ENCODE measurements at regions not wholly inside any gene's neighbourhood (a gene's known extent, or its start where the extent isn't known, plus 50 kb on each side); places are given as distances from the start of the nearest gene placed in this dataset.
"Not testable (repeated sequence)": the region's sequence is repeated elsewhere in the genome, so short reads cannot be mapped to it uniquely, and the experiment has no call there.

DNA sequence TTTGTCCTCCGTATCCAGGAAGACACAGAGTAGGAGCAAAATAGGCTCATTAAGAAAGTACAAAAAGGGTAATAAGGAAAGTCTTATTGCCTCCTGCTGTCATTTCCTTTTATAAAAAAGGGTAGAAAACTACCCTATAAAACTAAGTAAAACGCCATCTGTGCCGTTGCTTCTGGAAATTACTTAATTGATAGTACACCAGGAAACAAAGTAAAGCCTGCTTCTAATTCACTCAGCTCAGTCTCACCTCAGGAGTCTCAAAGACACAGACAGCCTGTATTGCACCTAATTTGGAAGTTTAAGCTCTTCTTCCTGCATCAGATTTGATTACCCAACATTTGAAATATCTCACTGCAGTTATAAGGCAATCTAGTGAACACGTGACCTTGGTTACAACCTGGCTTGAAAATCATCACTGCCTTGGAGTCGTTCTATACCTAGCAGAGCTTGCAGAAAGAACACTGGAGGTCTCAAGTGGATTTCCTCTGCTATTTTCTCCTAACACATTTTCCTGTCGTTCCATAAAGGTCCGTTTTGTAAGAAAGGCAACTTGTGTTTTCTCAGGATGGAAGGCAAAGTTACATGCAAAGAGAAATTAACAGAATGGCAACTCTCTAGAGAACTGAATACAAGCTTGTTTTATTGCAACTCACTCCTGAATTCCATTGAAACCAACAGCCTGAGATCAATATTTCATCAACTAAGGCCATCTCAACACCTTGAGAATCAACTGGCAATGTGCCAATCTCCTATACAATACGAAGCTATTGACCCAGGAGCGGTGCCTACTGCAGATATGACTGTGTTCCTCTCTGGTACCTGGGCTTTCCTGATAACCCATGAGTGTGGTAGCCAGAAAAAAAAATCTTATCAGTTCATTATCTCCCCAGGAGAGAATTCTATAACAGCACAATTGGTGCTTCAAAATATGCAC, 203.3 kb upstream of the LMCD1 start:
- no peak for DNase-seq
- H3K4me1 ChIP-seq (ENCODE audit: control insufficient read depth, insufficient read depth, low read length, poor library complexity, severe bottlenecking), result no peaks in the 10 kb centered on the region
- H3K27me3 ChIP-seq (replicated peaks; ENCODE audit: control insufficient read depth, insufficient read depth, low read length, poor library complexity, severe bottlenecking), result no peaks in the 10 kb centered on the region
- H3K36me3 ChIP-seq (ENCODE audit: control insufficient read depth, insufficient read depth, low read length), result no peaks in the 10 kb centered on the region
- H3K27ac ChIP-seq (ENCODE audit: insufficient read depth, low read length, poor library complexity, severe bottlenecking), result no peak overlapping the region
- H3K4me3 ChIP-seq (ENCODE audit: insufficient read depth, low read depth, low read length, poor library complexity, severe bottlenecking), result no peak overlapping the region
- H3K9me3 ChIP-seq (ENCODE audit: control insufficient read depth, low read length), result no peaks in the 10 kb centered on the region

- no peak for DNase-seq
- Histone ChIP-seq H3K4me1 (ENCODE audit: control insufficient read depth, insufficient read depth, low read length, poor library complexity, severe bottlenecking) (no peaks in the 10 kb centered on the region), H3K36me3 (ENCODE audit: control insufficient read depth, insufficient read depth, low read length) (no peaks in the 10 kb centered on the region), H3K9me3 (ENCODE audit: control insufficient read depth, low read length) (no peaks in the 10 kb centered on the region), H3K4me3 (ENCODE audit: insufficient read depth, low read depth, low read length, poor library complexity, severe bottlenecking) (no peak overlapping the region), H3K27ac (ENCODE audit: insufficient read depth, low read length, poor library complexity, severe bottlenecking) (no peak overlapping the region), H3K27me3 (replicated peaks; ENCODE audit: control insufficient read depth, insufficient read depth, low read length, poor library complexity, severe bottlenecking) (no peaks in the 10 kb centered on the region)
These were observed 199.5 kb upstream of the LMCD1 start for GRCh38 chr3:8301977-8302735.

GRCh38 chr3:8303466-8303865, 198.2 kb upstream of the LMCD1 start:
- no peak for DNase-seq
- H3K36me3 ChIP-seq (ENCODE audit: control insufficient read depth, insufficient read depth, low read length), result no peaks in the 10 kb centered on the region
- H3K27ac ChIP-seq (ENCODE audit: insufficient read depth, low read length, poor library complexity, severe bottlenecking), result no peak overlapping the region
- H3K4me3 ChIP-seq (ENCODE audit: insufficient read depth, low read depth, low read length, poor library complexity, severe bottlenecking), result no peak overlapping the region
- no peaks in the 10 kb centered on the region for H3K4me1 ChIP-seq (ENCODE audit: control insufficient read depth, insufficient read depth, low read length, poor library complexity, severe bottlenecking)
- H3K9me3 ChIP-seq (ENCODE audit: control insufficient read depth, low read length), result no peaks in the 10 kb centered on the region
- no peaks in the 10 kb centered on the region for H3K27me3 ChIP-seq (replicated peaks; ENCODE audit: control insufficient read depth, insufficient read depth, low read length, poor library complexity, severe bottlenecking)

DNA sequence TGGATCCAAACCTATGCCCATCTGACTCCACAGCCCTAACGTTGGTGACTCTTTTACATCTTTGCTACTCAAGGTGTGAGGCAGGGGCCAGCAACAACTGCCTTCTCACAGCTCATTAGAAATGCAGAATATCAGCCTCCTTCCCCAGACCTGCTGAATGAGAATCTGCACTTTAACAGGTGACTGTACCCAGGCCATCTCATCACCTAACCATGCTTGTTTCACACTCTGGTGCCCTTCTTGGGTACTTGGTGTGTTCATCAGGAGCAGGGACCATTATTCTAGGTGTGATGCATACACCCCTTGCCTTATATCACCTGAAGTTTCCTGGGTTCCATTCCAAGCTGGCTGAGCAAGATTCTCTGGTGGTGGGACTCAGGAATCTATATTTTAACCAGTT, 196.3 kb upstream of the LMCD1 start:
- Histone ChIP-seq H3K27me3 (replicated peaks; ENCODE audit: control insufficient read depth, insufficient read depth, low read length, poor library complexity, severe bottlenecking) (no peaks in the 10 kb centered on the region), H3K9me3 (ENCODE audit: control insufficient read depth, low read length) (no peaks in the 10 kb centered on the region), H3K4me3 (ENCODE audit: insufficient read depth, low read depth, low read length, poor library complexity, severe bottlenecking) (no peak overlapping the region), H3K27ac (ENCODE audit: insufficient read depth, low read length, poor library complexity, severe bottlenecking) (no peak overlapping the region), H3K4me1 (ENCODE audit: control insufficient read depth, insufficient read depth, low read length, poor library complexity, severe bottlenecking) (no peaks in the 10 kb centered on the region), H3K36me3 (ENCODE audit: control insufficient read depth, insufficient read depth, low read length) (no peaks in the 10 kb centered on the region)
- DNase-seq, result no peak

DNA sequence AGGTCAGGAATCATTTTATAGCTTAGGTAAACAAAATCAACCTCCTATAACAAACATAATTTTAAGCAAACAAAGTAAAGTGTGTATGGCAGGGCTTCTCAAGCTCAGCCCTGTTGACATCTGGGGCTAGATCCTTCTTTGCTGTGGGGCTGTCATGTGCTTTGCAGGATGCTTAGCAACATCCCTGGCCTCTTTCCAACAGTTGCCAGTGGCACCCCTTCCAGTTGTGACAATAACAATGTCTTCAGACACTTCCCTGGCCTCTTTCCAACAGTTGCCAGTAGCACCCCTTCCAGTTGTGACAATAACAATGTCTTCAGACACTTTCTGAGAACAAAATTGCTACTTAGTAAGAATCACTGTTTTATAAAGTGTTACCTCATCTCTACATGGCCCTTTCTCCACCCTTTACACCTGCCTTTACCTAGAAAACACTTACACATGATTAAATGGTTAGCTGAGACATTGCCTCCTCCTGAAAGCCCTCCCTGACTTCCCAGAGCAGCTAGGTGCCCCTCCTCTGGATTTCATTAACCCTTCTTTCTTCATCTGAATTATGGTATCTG, 194.0 kb upstream of the LMCD1 start:
- H3K27ac ChIP-seq (ENCODE audit: insufficient read depth, low read length, poor library complexity, severe bottlenecking), result no peak overlapping the region
- H3K27me3 ChIP-seq (replicated peaks; ENCODE audit: control insufficient read depth, insufficient read depth, low read length, poor library complexity, severe bottlenecking), result no peaks in the 10 kb centered on the region
- H3K4me1 ChIP-seq (ENCODE audit: control insufficient read depth, insufficient read depth, low read length, poor library complexity, severe bottlenecking), result no peaks in the 10 kb centered on the region
- no peak for DNase-seq
- no peak overlapping the region for H3K4me3 ChIP-seq (ENCODE audit: insufficient read depth, low read depth, low read length, poor library complexity, severe bottlenecking)
- no peaks in the 10 kb centered on the region for H3K9me3 ChIP-seq (ENCODE audit: control insufficient read depth, low read length)
- no peaks in the 10 kb centered on the region for H3K36me3 ChIP-seq (ENCODE audit: control insufficient read depth, insufficient read depth, low read length)

DNA sequence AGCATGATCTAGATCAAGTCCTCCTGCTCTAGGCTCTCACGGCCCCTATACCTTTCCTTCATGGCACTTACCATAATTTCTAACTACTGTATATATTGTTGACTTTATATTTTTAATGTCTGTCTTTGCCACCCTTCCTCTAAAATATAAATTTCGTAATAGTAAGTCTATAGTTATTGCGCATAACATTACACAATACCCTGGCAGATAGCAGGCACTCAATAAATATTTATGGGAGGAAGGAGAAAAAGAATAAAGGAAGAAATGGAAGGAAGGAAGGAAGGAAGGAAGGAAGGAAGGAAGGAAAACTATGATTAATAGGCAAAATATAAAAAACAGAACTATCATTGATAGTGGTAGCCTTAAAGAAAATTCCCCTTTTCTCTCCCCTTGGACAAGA, 190.3 kb upstream of the LMCD1 start:
- Histone ChIP-seq H3K9me3 (ENCODE audit: control insufficient read depth, low read length) (no peaks in the 10 kb centered on the region), H3K4me3 (ENCODE audit: insufficient read depth, low read depth, low read length, poor library complexity, severe bottlenecking) (no peak overlapping the region), H3K27me3 (replicated peaks; ENCODE audit: control insufficient read depth, insufficient read depth, low read length, poor library complexity, severe bottlenecking) (no peaks in the 10 kb centered on the region), H3K27ac (ENCODE audit: insufficient read depth, low read length, poor library complexity, severe bottlenecking) (no peak overlapping the region), H3K4me1 (ENCODE audit: control insufficient read depth, insufficient read depth, low read length, poor library complexity, severe bottlenecking) (no peaks in the 10 kb centered on the region), H3K36me3 (ENCODE audit: control insufficient read depth, insufficient read depth, low read length) (no peaks in the 10 kb centered on the region)
- no peak for DNase-seq

DNA sequence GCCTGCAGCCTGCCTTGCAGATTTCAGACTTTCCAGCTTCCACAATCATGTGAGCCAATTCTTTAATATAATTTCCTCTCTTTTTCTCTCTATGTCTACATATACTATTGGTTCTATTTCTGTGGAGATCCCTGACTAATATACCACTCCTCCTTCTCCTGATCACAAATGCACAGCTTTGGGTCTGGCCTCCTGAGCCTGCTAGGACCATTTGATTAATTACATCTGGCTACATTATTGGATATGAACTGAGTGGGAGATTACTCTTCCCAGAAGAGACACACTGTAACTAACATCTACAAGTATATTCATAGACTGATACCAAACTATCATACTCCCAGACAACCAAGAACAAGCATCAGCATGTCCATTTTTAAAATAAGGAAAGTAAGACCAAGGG, 188.9 kb upstream of the LMCD1 start:
- no peak for DNase-seq
- no peaks in the 10 kb centered on the region for H3K9me3 ChIP-seq (ENCODE audit: control insufficient read depth, low read length)
- no peaks in the 10 kb centered on the region for H3K27me3 ChIP-seq (replicated peaks; ENCODE audit: control insufficient read depth, insufficient read depth, low read length, poor library complexity, severe bottlenecking)
- H3K27ac ChIP-seq (ENCODE audit: insufficient read depth, low read length, poor library complexity, severe bottlenecking), result no peak overlapping the region
- no peaks in the 10 kb centered on the region for H3K4me1 ChIP-seq (ENCODE audit: control insufficient read depth, insufficient read depth, low read length, poor library complexity, severe bottlenecking)
- H3K36me3 ChIP-seq (ENCODE audit: control insufficient read depth, insufficient read depth, low read length), result no peaks in the 10 kb centered on the region
- H3K4me3 ChIP-seq (ENCODE audit: insufficient read depth, low read depth, low read length, poor library complexity, severe bottlenecking), result no peak overlapping the region

DNA sequence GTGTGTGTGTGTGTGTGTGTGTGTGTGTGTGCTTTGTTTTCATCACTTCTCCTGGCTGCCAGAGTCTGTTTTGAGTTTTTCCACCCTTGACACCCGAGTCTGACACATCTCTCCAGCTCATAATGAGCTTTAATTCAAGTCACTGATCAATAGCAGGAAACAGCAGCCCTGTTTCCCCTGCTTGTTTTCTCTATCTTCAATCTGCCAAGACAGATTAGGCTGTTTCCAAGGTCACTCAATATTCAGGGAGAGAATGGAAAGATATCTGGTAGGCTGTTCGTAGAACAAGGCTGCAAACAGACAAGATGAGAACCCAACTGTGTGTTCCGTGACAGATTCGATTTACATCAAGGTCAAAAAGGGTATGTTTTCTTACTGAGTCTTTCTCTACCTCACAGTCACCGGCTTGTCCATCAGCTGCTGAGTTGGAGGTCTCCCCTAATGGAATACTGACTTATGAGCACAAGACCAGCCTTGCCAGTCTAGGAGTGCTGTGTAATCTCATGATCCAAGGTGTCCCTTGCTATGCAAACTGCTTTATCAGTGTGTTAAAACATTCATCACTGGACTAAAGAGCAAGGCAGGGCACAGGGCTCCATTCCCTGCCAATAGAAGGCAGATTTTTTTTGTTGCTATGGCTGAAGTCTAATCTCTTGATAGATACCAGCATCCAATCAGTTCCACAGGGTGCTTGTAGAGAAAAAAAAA, 187.9 kb upstream of the LMCD1 start:
- Histone ChIP-seq H3K4me1 (ENCODE audit: control insufficient read depth, insufficient read depth, low read length, poor library complexity, severe bottlenecking) (no peaks in the 10 kb centered on the region), H3K27me3 (replicated peaks; ENCODE audit: control insufficient read depth, insufficient read depth, low read length, poor library complexity, severe bottlenecking) (no peaks in the 10 kb centered on the region), H3K4me3 (ENCODE audit: insufficient read depth, low read depth, low read length, poor library complexity, severe bottlenecking) (no peak overlapping the region), H3K9me3 (ENCODE audit: control insufficient read depth, low read length) (no peaks in the 10 kb centered on the region), H3K27ac (ENCODE audit: insufficient read depth, low read length, poor library complexity, severe bottlenecking) (no peak overlapping the region), H3K36me3 (ENCODE audit: control insufficient read depth, insufficient read depth, low read length) (no peaks in the 10 kb centered on the region)
- DNase-seq, result no peak

- not testable (repeated sequence) for H3K36me3 ChIP-seq (ENCODE audit: control insufficient read depth, insufficient read depth, low read length); H3K27ac ChIP-seq (ENCODE audit: insufficient read depth, low read length, poor library complexity, severe bottlenecking); H3K4me1 ChIP-seq (ENCODE audit: control insufficient read depth, insufficient read depth, low read length, poor library complexity, severe bottlenecking); H3K4me3 ChIP-seq (ENCODE audit: insufficient read depth, low read depth, low read length, poor library complexity, severe bottlenecking); H3K9me3 ChIP-seq (ENCODE audit: control insufficient read depth, low read length); H3K27me3 ChIP-seq (replicated peaks; ENCODE audit: control insufficient read depth, insufficient read depth, low read length, poor library complexity, severe bottlenecking); DNase-seq
These were observed 186.1 kb upstream of the LMCD1 start for GRCh38 chr3:8315526-8315925.
